ENCODE measurements at regions not wholly inside any gene's neighbourhood (a gene's known extent, or its start where the extent isn't known, plus 50 kb on each side); places are given as distances from the start of the nearest gene placed in this dataset.

- intact Hi-C loops (cut with micrococcal nuclease; ENCODE audit: unreplicated experiment) (no loop called here), in situ Hi-C loops (cut with HindIII; ENCODE audit: extremely low pct_ligation_motif_present, low pct_unique_long_range_greater_than_20kb) (no loop called here)
- Histone ChIP-seq H3K4me2 (ENCODE audit: low read depth, low read length) (no peak overlapping the region), H3K9me3 (ENCODE audit: low read length) (no peaks in the 10 kb centered on the region), H3K9ac (ENCODE audit: insufficient read depth, low read depth, low read length) (no peak overlapping the region), H4K20me1 (ENCODE audit: insufficient read depth, low read length) (no peaks in the 10 kb centered on the region), H3K27ac (ENCODE audit: extremely low read length, insufficient read depth, low read length) (no peak overlapping the region), H3K79me2 (ENCODE audit: insufficient read depth, low read length) (no peaks in the 10 kb centered on the region), H3K36me3 (replicated peaks in 1 of 2; ENCODE audit: control insufficient read depth in 1 of 2, insufficient read depth in 2 of 2, low read length in 2 of 2) (no peaks in the 10 kb centered on the region), H3K4me1 (ENCODE audit: insufficient read depth, low read length) (no peaks in the 10 kb centered on the region), H3K27me3 (ENCODE audit: control insufficient read depth in 1 of 2, insufficient read depth in 2 of 2, low read length in 2 of 2) (peaks cover 0 to 6% of the 10 kb centered on the region in 2 experiments; a peak in 3 of 5 replicates), H2AFZ (ENCODE audit: low read length) (no peak overlapping the region), H3K4me3 (replicated peaks in 1 of 3; ENCODE audit: insufficient read depth in 1 of 3, low read depth in 2 of 3, low read length in 3 of 3) (no peak overlapping the region)
- TF ChIP-seq THAP7 (CRISPR knock-in tag; IDR thresholded peaks at IDR 0.05) (no peak), MLXIP (CRISPR knock-in tag; IDR thresholded peaks at IDR 0.05; ENCODE audit: borderline replicate concordance) (no peak), ZNF33A (CRISPR knock-in tag; IDR thresholded peaks at IDR 0.05; ENCODE audit: borderline replicate concordance) (no peak), ZNF280B (CRISPR knock-in tag; IDR thresholded peaks at IDR 0.05; ENCODE audit: borderline replicate concordance) (no peak), ZNF644 (CRISPR knock-in tag; IDR thresholded peaks at IDR 0.05; ENCODE audit: low read depth) (no peak), ZNF75D (CRISPR knock-in tag; IDR thresholded peaks at IDR 0.05; ENCODE audit: borderline replicate concordance) (no peak), ZNF260 (CRISPR knock-in tag; IDR thresholded peaks at IDR 0.05; ENCODE audit: borderline replicate concordance, low read depth) (no peak), AGO2 (optimal IDR thresholded peaks at IDR 0.05; ENCODE audit: low read depth, low read length) (no peak), FOXJ3 (CRISPR knock-in tag; IDR thresholded peaks at IDR 0.05; ENCODE audit: borderline replicate concordance) (no peak)
- DNase-seq (ENCODE audit: low spot score) (no peak), FAIRE-seq (no peak), ATAC-seq (no peak)
- POLR2A ChIA-PET: no interaction called here
- CTCF ChIA-PET (ENCODE audit: low intra/inter-chr PET ratio, low total read pairs): no interaction called here
- 21% methylated on average over 5 of the region's 5 CpGs for WGBS (ENCODE audit: low lambda C conversion rate)
- no TSS peak for BruUV-seq (replicated peaks)
Observed at GRCh38 chr9:108639091-108639490, 216.7 kb downstream of the ACTL7B start.

Measured in HepG2 (cell line).